GM21576 (cell line): ENCODE measurements at regions not wholly inside any gene's neighbourhood (a gene's known extent, or its start where the extent isn't known, plus 50 kb on each side); places are given as distances from the start of the nearest gene placed in this dataset.
"Not testable (repeated sequence)": the region's sequence is repeated elsewhere in the genome, so short reads cannot be mapped to it uniquely, and the experiment has no call there.

Experiments
- ATAC-seq: cut with Tn5 transposase; IDR thresholded peaks from one replicate; pipeline ENCODE4 v1.9.1; 2021; ENCODE audit warnings: mild to moderate bottlenecking, moderate library complexity; ENCODE audit not compliant: unreplicated experiment

GRCh38 chr21:15453261-15453660 lies 276.5 kb upstream of the USP25 start:
- no peak for ATAC-seq

- not testable (repeated sequence) for ATAC-seq
These were observed 276.0 kb upstream of the USP25 start for GRCh38 chr21:15453785-15454184.

GRCh38 chr21:15454931-15455330 lies 274.9 kb upstream of the USP25 start:
- not testable (repeated sequence) for ATAC-seq

GRCh38 chr21:15455819-15456462 lies 273.8 kb upstream of the USP25 start:
- no peak for ATAC-seq

- ATAC-seq: no peak
These were observed 271.8 kb upstream of the USP25 start for GRCh38 chr21:15457965-15458364.

GRCh38 chr21:15462092-15462491 lies 267.7 kb upstream of the USP25 start:
- ATAC-seq: no peak

GRCh38 chr21:15466329-15466728 lies 263.5 kb upstream of the USP25 start:
- no peak for ATAC-seq

- no peak for ATAC-seq
These were observed 261.4 kb upstream of the USP25 start for GRCh38 chr21:15468368-15468767.

- no peak for ATAC-seq
These were observed 257.4 kb upstream of the USP25 start for GRCh38 chr21:15472108-15473040.

GRCh38 chr21:15477773-15478172 lies 252.0 kb upstream of the USP25 start:
- not testable (repeated sequence) for ATAC-seq

- no peak for ATAC-seq
These were observed 249.6 kb upstream of the USP25 start for GRCh38 chr21:15480160-15480559.

- ATAC-seq: peak; percentile 96
These were observed 246.5 kb upstream of the USP25 start for GRCh38 chr21:15483138-15483780.

GRCh38 chr21:15486460-15487195 lies 243.2 kb upstream of the USP25 start:
- ATAC-seq: no peak

GRCh38 chr21:15487196-15487550 lies 242.6 kb upstream of the USP25 start:
- no peak for ATAC-seq

GRCh38 chr21:15491100-15491499 lies 238.7 kb upstream of the USP25 start:
- ATAC-seq: no peak

GRCh38 chr21:15493646-15494045 lies 236.1 kb upstream of the USP25 start:
- no peak for ATAC-seq

GRCh38 chr21:15494481-15494880 lies 235.3 kb upstream of the USP25 start:
- ATAC-seq: no peak

- ATAC-seq: no peak
These were observed 233.8 kb upstream of the USP25 start for GRCh38 chr21:15495965-15496364.

- no peak for ATAC-seq
These were observed 232.9 kb upstream of the USP25 start for GRCh38 chr21:15496911-15497310.

GRCh38 chr21:15498455-15498854 lies 231.3 kb upstream of the USP25 start:
- ATAC-seq: no peak

GRCh38 chr21:15506086-15506485 lies 223.7 kb upstream of the USP25 start:
- ATAC-seq: no peak
